AML-193 (cell line): ENCODE measurements at regions not wholly inside any gene's neighbourhood (a gene's known extent, or its start where the extent isn't known, plus 50 kb on each side); places are given as distances from the start of the nearest gene placed in this dataset.

ENCODE experiments used
- DNase-seq, 2 experiments: peaks; one replicate each; lab custom pipeline; 2025; lab: John Stamatoyannopoulos, UW

DNA sequence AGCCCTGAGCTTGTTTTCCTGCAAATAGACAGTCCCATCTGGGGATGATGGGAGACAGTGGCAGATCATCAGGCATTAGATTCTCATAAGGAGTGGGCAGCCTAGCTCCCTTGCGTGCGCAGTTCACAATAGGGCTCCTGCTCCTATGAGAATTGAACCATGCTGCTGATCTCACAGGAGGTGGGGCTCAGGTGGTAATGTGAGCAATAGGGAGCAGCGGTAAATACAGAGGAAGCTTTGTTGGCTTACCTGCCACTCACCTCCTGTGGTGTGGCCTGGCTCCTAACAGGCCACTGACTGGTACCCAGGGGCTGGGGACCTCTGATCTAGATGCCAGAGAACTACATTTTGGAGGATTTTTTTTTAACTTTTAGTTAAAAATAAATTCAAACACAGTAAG lies 434.8 kb upstream of the MKI67 start:
- no peak for DNase-seq

DNA sequence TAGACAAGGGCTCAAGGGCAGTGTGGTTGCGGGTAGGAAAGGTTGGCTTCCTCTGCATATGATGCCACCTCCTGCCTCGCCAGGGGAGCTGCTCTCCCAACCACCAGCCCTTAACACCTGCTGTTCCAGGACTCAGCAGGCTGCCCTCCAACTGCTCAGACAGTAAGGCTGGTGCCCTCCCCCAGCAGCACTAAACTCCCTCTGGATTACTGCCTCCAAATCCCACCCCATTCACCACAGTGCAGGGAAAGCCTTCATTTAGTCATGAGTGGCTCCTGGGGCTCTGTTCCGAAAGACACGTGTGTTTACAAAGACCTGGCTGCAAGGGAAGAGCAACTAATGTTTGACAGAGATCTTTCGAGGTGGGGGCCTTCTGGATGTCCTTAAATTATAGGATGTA lies 437.2 kb upstream of the MKI67 start:
- no peak for DNase-seq

DNA sequence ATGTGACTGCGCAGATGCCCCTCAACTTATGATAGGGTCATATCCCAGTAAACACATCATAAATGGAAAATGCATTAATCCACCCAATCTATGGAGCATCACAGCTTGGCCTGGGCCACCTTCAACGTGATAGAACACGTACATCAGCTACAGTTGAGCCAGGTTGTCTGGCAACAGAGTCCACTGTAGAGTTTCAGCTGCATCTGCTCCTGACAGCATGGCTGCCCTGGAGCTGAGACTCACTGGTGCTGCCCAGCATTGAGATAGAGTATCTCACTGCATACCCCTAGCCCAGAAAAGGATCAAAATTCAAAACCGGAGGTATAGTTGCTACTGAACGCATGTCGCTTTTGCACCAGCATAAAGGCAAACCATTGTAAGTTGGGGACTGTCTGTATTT lies 437.7 kb upstream of the MKI67 start:
- DNase-seq = no peak

DNA sequence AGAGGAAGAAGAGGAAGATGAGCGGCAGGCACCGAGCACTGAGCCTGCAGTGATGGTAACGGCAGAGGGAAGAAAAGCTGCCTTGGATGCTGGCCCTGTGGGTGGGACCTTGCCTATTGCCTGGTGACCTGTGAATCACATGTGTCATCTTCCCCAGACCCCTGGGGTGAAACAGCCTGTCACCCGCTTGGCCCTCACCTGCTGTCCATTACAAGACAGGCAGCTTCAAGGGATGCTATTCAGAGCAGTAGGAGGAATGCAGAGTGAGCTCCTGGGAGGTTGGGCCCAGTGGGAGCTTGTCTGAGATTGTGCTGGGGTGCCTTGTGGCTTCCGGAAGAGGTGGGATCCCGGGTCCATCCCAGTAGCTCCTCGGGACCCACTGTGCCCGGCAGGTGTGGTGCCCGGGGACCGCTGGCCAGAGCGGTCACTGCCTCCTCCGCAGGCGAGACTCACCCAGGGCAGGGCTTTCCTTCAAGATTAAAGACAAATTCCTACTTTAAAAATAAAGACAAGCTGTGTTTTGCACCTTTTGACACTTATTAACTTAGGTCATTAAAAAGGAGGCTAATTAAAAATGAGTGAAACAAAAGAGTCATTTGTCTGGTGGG lies 440.2 kb upstream of the MKI67 start:
- DNase-seq = no peak

DNA sequence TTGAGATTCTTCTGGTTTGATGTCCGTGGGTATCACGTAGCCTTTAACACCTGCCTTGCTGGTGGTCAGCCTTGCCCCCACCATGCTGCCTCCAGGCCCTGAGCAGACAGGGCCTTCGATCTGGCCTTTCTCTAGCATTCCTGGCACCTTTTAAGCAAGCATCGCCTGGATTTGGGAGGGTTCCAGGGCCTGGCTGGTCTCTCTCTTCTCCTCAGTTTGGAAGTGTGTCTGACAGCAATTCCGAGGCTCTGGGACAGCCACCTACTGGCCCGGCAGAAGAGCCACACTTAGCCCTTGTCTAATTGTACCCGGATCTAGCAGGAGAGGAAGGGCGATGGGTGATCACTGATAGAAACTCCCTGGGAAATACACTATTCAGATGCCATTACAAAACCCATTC lies 441.3 kb upstream of the MKI67 start:
- no peak for DNase-seq

DNA sequence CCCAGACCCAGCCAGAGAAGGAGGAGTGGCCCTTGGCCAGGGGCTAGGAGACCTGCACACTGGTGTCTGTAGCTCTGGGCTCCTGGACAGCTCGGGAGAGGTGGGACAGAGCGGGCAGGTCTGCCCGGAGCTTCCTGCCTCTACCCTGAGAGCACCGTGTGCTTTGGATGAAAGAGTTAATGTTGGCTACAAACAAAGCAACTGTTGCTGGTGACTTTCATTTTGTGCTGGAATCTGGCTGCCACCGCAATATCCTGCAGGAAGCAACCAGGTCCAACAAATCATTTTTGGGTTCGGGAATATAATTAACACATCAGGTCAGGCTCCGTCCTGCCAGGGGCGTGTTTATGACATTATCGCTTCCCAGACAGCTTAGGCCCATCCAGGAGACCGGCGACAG lies 441.8 kb upstream of the MKI67 start:
- DNase-seq = no peak

DNA sequence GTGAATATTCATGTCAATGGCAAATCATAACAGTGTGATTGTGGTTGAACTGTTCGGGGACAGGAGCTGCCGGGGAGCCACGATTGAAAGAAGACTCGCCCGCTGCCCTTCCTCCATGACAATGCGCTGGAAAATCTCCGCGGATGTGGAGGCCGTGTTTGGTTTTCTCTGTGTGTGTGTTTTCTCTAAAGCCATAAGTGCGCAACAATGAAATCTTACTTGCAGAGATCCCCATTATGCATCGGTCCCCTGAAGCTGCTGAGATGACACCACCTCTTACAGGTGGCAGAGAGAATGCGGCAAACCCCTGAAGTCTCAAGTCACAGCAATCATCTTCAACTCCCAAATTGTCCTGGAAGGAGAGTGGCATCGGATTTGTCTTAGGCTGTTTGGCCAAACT lies 442.3 kb upstream of the MKI67 start:
- no peak for DNase-seq

DNA sequence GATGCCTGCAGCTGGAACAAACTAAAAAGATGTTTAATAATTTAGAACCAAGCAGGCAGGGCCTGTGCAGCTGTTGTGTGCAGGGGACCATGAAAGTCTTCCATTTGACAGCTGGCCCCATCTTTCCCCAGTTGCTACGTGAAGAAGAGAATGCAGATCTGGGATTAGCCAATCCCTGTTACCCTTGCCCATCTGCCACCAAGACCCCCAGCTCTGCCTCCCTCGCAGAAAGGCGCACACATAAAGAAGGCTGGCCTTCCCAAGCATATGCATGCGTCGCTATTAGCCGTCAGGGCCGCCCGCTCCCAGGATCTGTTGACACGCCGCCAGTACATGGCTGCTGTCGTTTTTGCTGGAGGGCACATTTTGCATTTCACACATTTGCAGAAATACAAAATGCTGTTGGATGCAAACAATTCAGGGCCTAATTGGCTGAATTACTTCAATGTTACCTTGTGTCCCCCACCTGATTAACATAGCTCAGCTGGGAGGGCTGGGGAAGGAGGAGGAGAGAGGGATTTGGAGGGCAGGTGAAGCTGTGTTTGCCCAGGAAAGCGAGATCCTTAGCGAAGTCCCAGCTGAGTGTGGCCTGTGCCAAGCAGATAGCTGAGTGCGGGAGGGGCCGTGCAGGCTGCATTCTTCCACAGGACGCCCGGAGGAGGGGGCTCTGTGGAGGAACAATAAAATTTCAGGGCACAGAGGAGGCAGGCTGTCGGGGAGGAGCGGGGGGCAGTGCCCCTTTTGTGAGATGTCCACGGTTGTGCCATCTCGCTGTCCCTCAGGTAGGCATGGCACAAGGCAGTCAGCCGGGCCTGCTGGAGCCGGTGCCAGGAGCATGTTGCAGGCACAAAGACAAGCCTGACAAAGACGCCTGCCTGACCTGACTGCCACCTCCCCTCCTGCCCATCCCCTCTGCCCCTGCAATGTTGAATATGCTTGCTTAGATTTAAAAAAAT lies 443.0 kb upstream of the MKI67 start:
- DNase-seq = no peak

DNA sequence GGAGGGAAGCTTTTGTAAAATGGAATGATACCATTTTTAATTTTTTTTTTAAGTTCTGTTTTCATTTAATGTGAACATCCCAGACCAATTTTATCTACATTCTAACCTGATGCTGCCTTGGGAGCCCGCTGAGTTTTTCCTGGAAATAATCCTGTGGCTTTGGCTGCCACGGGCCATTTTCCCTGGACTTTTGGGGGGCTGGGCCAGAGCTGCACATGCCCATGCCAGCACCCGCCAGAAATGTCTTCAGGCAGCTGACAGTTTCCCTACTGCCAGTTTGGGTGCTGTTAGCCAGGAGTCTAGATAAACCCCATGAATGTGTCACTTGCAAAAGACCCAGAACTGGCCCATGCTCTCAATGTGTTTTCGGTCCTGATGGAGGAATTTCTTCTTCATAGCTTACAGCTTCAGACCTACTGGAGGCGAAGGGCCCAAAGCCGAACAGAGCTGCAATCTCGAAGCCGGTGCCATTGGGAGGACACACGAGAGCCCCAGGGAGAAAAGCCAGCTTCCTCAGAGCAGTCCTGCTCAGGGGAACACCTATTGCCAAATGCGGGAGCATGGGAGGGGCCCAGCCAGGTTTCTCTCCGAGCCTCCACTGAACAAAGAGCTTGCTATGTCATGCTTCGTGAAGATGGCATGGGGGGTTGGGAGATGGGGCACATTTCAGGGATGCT lies 444.2 kb upstream of the MKI67 start:
- DNase-seq = no peak

DNA sequence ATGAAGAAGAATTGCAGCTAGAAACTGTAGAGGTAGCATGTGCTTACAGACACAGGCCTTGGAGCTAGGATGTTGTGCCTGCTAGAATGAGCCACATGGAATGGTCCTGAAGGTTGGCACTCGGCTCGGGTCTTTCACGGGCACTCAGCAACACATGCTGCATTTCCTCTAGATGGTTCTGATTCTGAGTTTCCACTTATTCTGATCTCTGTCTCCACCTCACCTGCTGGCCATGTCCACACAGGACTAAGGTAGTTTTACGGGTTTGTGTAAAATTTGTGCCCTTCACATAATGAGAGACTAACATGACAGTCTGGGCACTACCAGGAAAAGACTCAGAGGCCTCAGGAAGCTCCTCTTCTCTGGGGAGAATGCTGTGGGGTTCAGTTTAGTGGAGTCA lies 444.8 kb upstream of the MKI67 start:
- DNase-seq = no peak

DNA sequence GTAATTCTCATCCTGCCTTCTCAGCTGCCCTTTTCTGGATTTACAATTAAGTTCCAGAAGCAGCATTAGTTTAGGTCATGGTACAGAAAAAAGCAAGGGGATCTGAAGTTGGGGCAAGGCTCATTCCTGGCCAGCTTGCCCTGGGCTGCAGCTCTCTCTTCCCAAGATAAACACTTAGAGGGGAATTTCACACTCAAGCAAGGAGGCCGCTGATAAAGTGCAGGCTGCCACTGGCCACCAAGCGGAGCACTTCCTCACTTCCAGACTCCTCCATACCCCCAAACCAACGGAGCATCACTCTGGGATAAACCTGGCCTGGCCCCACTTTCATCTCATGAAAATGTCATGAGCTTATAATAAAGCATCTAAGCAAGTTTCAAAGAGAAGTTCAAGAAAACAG lies 445.5 kb upstream of the MKI67 start:
- no peak for DNase-seq

DNA sequence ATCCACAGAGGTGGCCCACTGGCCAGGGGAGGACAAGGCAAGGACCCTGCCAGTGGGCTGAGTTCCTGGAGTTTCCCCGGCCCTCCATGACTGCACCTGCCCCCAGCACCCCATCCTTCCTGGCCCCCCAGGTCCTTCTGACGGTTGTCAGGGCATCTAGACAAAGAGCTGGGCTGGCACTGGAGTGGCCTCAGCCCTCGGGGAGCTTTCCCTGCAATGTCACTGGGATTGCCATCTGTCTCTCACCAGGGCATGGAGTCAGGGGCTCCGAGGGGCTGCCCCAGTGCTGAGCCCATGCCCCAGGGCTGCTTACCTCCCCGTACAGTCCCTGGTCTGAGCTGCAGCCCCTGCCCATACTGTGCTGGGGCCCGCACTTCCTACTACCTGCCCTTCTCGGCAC lies 446.5 kb upstream of the MKI67 start:
- no peak for DNase-seq

DNA sequence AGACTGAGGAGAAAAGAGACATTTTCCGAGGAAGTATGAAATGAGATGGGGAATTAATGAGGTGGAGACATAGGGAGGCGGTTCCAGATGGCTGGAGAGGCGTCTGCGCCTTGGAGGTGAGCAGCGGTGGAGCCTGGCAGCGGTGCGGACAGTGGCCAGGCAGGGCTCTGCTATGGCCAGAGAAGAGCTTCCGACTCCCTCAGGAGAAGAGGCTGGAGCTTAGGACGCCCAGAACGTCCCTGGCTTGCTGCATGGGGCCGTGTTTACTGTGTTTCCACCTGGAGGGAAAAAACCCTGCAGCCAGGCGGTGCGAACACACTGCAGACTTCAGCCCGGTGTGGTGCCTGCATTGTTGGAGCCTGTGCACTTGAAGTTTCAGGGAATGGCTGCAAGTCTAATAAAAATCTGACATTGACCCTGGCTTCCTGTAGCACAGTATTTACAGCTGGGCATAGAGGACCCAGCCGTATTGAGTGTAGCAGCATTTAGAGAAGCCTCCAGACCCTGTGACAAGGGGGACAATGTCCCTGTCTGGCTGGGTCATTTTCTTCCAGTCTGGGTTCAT lies 447.1 kb upstream of the MKI67 start:
- no peak for DNase-seq

DNA sequence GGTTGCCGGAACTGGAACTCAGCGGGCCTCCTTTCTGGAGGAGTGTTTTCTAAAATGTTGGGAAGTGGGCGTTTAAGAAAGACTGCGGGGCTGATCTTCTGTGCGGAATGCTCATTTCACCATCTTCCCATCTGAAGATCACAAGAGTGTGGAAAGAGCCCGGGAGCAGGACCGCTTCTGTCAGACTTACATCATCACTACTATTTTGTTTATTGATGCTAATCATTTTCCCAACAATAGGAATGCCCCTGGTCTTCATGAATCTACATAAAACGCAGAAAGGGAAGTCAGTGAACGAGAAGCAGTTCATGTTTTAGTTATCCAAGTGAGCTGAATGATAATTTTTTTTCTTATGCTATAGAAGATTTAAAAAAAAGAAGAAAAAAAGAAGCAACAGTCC lies 447.8 kb upstream of the MKI67 start:
- DNase-seq = no peak

DNA sequence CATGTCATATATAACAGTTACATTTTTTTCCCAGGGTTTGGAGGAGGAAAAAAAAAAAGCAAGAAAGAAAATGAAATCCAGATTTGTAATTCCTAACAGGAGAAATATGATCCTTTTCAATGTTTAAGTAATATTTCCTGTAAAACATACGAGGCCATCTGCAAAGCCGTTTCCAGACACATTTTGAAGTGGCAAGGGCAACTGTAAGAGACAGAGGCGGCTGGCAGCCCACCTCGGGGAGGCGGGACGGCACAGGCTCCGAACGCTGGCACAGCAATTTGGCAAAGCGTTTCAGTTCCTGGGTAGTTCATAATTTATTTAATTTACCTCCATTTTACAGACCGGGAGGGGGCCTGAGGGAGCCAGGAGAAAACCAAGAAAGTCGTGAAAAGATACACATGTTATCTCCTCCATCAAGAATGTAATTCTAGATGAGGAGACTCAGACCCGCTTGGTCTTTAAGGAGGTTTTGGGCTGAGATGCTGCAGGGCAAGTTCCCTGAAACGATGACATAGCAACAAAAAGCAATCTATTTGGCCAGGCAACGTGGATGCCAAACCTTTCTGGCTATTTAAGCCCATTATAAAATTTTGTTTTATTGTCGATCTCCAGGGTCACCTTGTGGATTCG lies 448.5 kb upstream of the MKI67 start:
- no peak for DNase-seq

DNA sequence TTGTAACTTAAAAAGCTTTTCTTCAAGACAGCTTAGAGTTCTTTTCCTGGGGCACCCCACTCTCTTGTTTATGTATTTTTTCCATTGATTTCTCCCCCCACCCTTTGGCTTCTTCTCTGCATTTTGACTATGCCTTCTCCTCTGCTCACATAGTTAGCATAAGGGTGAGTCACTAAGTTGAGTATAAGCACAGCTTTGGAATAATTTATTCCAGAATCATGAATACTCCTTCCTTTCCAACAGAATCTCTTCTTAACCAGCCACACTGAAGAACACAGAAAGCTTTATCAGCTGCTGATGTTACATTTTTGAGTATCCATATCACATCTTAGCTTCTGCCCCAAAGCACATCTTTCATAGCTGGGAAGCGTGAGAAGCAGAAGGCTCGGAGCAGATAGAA lies 449.5 kb upstream of the MKI67 start:
- no peak for DNase-seq

DNA sequence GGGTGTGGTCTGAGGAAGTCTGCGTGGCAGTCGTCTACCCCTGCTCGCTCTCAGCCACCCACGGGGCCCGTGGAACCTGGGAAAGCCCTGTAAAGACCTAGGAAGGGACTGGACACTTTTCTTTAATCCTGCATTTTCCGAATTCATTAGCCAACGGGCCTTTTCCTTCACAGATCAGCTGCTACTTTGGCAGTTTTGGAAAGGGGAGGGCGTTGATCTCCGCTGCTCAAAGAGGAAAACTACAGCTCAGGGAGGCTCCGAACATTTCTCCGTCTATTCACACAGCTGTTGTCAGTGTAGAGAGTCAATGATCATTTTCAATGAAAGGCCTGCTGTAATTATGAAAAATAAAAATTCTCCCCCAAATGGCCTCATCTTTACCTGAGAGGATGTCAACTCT lies 450.1 kb upstream of the MKI67 start:
- no peak for DNase-seq

DNA sequence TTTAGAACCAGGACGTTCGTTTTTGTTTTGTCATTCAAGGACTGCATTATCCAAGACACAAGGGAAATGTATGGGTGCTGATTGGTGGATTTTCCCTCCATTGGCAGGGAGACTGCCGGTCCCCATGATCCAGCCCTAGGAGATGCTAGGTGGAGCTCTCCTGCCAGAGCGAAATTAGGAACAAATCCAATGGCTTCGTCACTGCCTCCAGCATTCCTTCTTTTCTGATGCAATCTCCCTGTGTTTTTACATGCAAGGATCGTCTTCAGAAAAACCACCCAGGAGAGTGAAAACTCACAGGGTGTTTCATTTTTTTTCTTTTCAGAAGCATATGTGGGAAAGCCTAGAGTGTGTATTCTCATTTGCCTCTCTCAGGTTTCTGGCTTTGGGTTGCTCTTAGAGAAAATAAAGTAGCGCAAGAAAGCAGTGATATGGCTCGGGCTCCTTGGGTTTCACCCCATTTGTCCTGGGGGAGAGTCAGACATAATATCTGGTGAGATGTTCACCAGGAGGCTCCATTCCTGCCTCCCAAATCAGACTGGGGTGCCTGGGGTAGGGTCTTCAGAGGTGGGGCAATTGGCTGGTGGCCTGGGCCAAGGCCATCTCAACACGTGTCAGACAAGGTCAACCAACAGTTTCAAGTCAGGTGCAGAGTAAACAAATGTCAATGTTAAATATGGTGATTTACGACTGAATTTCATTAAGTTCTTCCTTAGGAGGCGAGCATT lies 450.9 kb upstream of the MKI67 start:
- DNase-seq = no peak

DNA sequence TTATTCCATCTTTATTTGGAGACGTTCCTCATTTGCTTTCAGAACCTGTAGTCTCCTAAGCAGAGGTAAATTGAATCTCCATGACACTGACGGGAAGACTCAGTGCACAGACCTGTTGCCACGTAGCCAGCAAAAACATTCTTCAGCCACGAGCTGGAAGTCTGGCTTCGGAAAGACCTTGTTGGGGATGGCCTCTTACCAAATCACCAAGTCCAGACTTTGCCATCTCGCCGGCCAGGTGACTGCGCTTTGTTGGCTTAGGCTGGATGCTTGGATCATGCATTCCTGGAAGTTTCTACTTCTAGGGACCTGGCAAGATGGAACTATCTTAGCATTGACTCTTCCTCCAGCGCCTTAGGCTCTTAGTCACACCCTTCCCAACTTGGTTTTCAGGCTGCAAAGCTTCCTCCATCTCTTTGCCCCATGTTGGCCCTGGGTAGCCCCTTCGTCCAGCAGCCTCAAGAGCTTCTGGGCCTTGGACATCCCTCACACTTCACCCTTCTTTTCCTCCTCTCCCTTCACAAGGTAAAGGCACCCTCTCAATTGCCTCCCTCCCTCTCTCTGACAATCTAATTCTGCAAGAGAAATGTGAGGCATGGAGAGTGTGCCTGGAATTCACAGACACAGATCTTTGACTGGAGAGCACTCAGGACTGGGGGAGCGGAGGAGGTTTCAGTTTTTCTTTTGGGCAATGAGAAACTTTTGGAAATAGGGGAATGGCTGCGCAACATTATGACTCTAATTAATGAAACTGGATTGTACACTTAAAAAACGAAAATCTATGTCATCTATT lies 451.9 kb upstream of the MKI67 start:
- DNase-seq = no peak

DNA sequence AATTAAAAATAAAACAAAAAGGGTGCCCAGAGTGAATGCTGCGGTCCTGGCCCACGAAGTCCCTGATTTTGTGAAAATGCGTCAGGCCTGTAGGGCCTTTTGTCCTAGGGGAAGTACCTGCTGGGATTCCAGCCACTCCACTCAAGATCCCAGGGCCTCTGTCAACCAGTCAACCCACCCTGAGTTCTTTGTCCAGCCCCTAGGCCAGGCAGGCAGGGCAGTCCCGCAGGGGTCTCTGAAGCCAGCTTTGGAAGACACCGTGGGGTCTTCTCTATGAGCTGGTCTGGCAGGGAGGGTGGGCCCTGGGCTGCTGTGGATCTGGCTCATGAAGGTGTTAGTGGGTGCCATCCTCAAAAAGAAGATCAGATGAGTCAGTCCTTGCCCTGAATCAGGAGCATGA lies 452.5 kb upstream of the MKI67 start:
- DNase-seq = no peak
